ENCODE measurements at regions not wholly inside any gene's neighbourhood (a gene's known extent, or its start where the extent isn't known, plus 50 kb on each side); places are given as distances from the start of the nearest gene placed in this dataset.
A peak's percentile ranks its signal among the peaks of the same experiment; 100 is the strongest.
"Not testable (repeated sequence)": the region's sequence is repeated elsewhere in the genome, so short reads cannot be mapped to it uniquely, and the experiment has no call there.

- TF ChIP-seq CTCF (IDR thresholded peaks at IDR 0.05; ENCODE audit: borderline replicate concordance, extremely low read depth, low read length, poor library complexity, severe bottlenecking), result peak; percentile 21
- TF ChIP-seq EZH2 (IDR thresholded peaks at IDR 0.05; ENCODE audit: borderline replicate concordance, low read depth, low read length, severe bottlenecking), result not testable (repeated sequence)
These were observed 306.3 kb downstream of the ZNF479 start for GRCh38 chr7:56825756-56826540.

All from DND-41 (cell line).